ENCODE measurements at regions not wholly inside any gene's neighbourhood (a gene's known extent, or its start where the extent isn't known, plus 50 kb on each side); places are given as distances from the start of the nearest gene placed in this dataset.
"Not testable (repeated sequence)": the region's sequence is repeated elsewhere in the genome, so short reads cannot be mapped to it uniquely, and the experiment has no call there.

GRCh38 chr1:227508431-227508830 is 54.9 kb upstream of the ZNF678 start:
- DNase-seq (ENCODE audit: low spot score): no peak

GRCh38 chr1:227506490-227507393 is 56.6 kb upstream of the ZNF678 start:
- not testable (repeated sequence) for DNase-seq (ENCODE audit: low spot score)

- DNase-seq (ENCODE audit: low spot score): not testable (repeated sequence)
Observed at GRCh38 chr1:227496045-227496444, 67.3 kb upstream of the ZNF678 start.

- not testable (repeated sequence) for DNase-seq (ENCODE audit: low spot score)
Observed at GRCh38 chr1:227493863-227494551, 69.3 kb upstream of the ZNF678 start.

- DNase-seq (ENCODE audit: low spot score): no peak
Observed at GRCh38 chr1:227490478-227490877, 72.9 kb upstream of the ZNF678 start.

GRCh38 chr1:227490001-227490400 is 73.4 kb upstream of the ZNF678 start:
- DNase-seq (ENCODE audit: low spot score): no peak

- no peak for DNase-seq (ENCODE audit: low spot score)
Observed at GRCh38 chr1:227489572-227489971, 73.8 kb upstream of the ZNF678 start.

GRCh38 chr1:227487606-227488005 is 75.8 kb upstream of the ZNF678 start:
- DNase-seq (ENCODE audit: low spot score): no peak

- DNase-seq (ENCODE audit: low spot score): no peak
Observed at GRCh38 chr1:227486559-227486958, 76.8 kb upstream of the ZNF678 start.

GRCh38 chr1:227482023-227482299 is 81.4 kb upstream of the ZNF678 start:
- no peak for DNase-seq (ENCODE audit: low spot score)

- not testable (repeated sequence) for DNase-seq (ENCODE audit: low spot score)
Observed at GRCh38 chr1:227474072-227474471, 89.3 kb upstream of the ZNF678 start.

GRCh38 chr1:227472772-227473171 is 90.6 kb upstream of the ZNF678 start:
- DNase-seq (ENCODE audit: low spot score): no peak

GRCh38 chr1:227470688-227471087 is 92.7 kb upstream of the ZNF678 start:
- DNase-seq (ENCODE audit: low spot score): no peak

- no peak for DNase-seq (ENCODE audit: low spot score)
Observed at GRCh38 chr1:227469708-227470107, 93.6 kb upstream of the ZNF678 start.

GRCh38 chr1:227466039-227466645 is 97.2 kb upstream of the ZNF678 start:
- no peak for DNase-seq (ENCODE audit: low spot score)

GRCh38 chr1:227465256-227465655 is 98.1 kb upstream of the ZNF678 start:
- no peak for DNase-seq (ENCODE audit: low spot score)

- DNase-seq (ENCODE audit: low spot score): no peak
Observed at GRCh38 chr1:227459977-227460376, 103.4 kb upstream of the ZNF678 start.

- no peak for DNase-seq (ENCODE audit: low spot score)
Observed at GRCh38 chr1:227459326-227459841, 104.0 kb upstream of the ZNF678 start.

GRCh38 chr1:227454686-227455085 is 108.7 kb upstream of the ZNF678 start:
- DNase-seq (ENCODE audit: low spot score): no peak

GRCh38 chr1:227453631-227454355 is 109.6 kb upstream of the ZNF678 start:
- DNase-seq (ENCODE audit: low spot score): no peak

GRCh38 chr1:227451954-227452353 is 111.4 kb upstream of the ZNF678 start:
- no peak for DNase-seq (ENCODE audit: low spot score)

- no peak for DNase-seq (ENCODE audit: low spot score)
Observed at GRCh38 chr1:227451057-227451456, 112.3 kb upstream of the ZNF678 start.

All from cerebellar cortex (tissue), 1 donor.